ENCODE measurements at regions not wholly inside any gene's neighbourhood (a gene's known extent, or its start where the extent isn't known, plus 50 kb on each side); places are given as distances from the start of the nearest gene placed in this dataset.
"Not testable (repeated sequence)": the region's sequence is repeated elsewhere in the genome, so short reads cannot be mapped to it uniquely, and the experiment has no call there.

GRCh38 chr1:185653615-185654014 lies 80.6 kb upstream of the HMCN1 start:
- no peak for ATAC-seq
- Mint-ChIP-seq H3K27me3 (no peaks in the 10 kb centered on the region), H3K4me3 (no peak overlapping the region), H3K27ac (no peak overlapping the region), H3K4me1 (no peaks in the 10 kb centered on the region), H3K9me3 (no peaks in the 10 kb centered on the region), H3K36me3 (ENCODE audit: low read depth) (no peaks in the 10 kb centered on the region)
- no peak for DNase-seq

GRCh38 chr1:185652348-185652747 lies 81.8 kb upstream of the HMCN1 start:
- DNase-seq, result no peak
- no peak for ATAC-seq
- Mint-ChIP-seq H3K9me3 (no peaks in the 10 kb centered on the region), H3K27ac (no peak overlapping the region), H3K36me3 (ENCODE audit: low read depth) (no peaks in the 10 kb centered on the region), H3K4me1 (peaks cover 8% of the 10 kb centered on the region), H3K4me3 (no peak overlapping the region), H3K27me3 (no peaks in the 10 kb centered on the region)

- no peaks in the 10 kb centered on the region for H3K9me3 Mint-ChIP-seq
- no peaks in the 10 kb centered on the region for H3K27me3 Mint-ChIP-seq
- no peaks in the 10 kb centered on the region for H3K36me3 Mint-ChIP-seq (ENCODE audit: low read depth)
- no peak for DNase-seq
- no peak overlapping the region for H3K27ac Mint-ChIP-seq
- ATAC-seq, result no peak
- H3K4me1 Mint-ChIP-seq, result peaks cover 25% of the 10 kb centered on the region
- no peak overlapping the region for H3K4me3 Mint-ChIP-seq
These were observed 83.5 kb upstream of the HMCN1 start for GRCh38 chr1:185650602-185651230.

- Mint-ChIP-seq H3K36me3 (ENCODE audit: low read depth) (no peaks in the 10 kb centered on the region), H3K4me1 (peaks cover 40% of the 10 kb centered on the region), H3K27me3 (no peaks in the 10 kb centered on the region), H3K4me3 (no peak overlapping the region), H3K9me3 (no peaks in the 10 kb centered on the region), H3K27ac (no peak overlapping the region)
- ATAC-seq (no peak), DNase-seq (no peak)
These were observed 85.2 kb upstream of the HMCN1 start for GRCh38 chr1:185648858-185649589.

GRCh38 chr1:185647597-185648267 lies 86.5 kb upstream of the HMCN1 start:
- Mint-ChIP-seq H3K27ac (peak overlapping the region; percentile 52), H3K4me1 (peaks cover 40% of the 10 kb centered on the region)
- not testable (repeated sequence) for H3K36me3 Mint-ChIP-seq (ENCODE audit: low read depth); H3K4me3 Mint-ChIP-seq; H3K9me3 Mint-ChIP-seq; H3K27me3 Mint-ChIP-seq; DNase-seq; ATAC-seq

GRCh38 chr1:185646202-185646683 lies 87.9 kb upstream of the HMCN1 start:
- no peak for DNase-seq
- no peak overlapping the region for H3K27ac Mint-ChIP-seq
- no peaks in the 10 kb centered on the region for H3K36me3 Mint-ChIP-seq (ENCODE audit: low read depth)
- H3K27me3 Mint-ChIP-seq, result no peaks in the 10 kb centered on the region
- H3K4me1 Mint-ChIP-seq, result peaks cover 40% of the 10 kb centered on the region
- no peak overlapping the region for H3K4me3 Mint-ChIP-seq
- peak; percentile 24 for ATAC-seq
- H3K9me3 Mint-ChIP-seq, result no peaks in the 10 kb centered on the region

- no peak for DNase-seq
- Mint-ChIP-seq H3K27ac (no peak overlapping the region), H3K27me3 (no peaks in the 10 kb centered on the region), H3K36me3 (ENCODE audit: low read depth) (no peaks in the 10 kb centered on the region), H3K4me3 (no peak overlapping the region), H3K9me3 (no peaks in the 10 kb centered on the region), H3K4me1 (peaks cover 40% of the 10 kb centered on the region)
- peak; percentile 33 for ATAC-seq
These were observed 88.5 kb upstream of the HMCN1 start for GRCh38 chr1:185645686-185646085.

- no peak overlapping the region for H3K4me3 Mint-ChIP-seq
- no peak for ATAC-seq
- no peak for DNase-seq
- no peaks in the 10 kb centered on the region for H3K27me3 Mint-ChIP-seq
- H3K27ac Mint-ChIP-seq, result no peak overlapping the region
- H3K4me1 Mint-ChIP-seq, result peaks cover 40% of the 10 kb centered on the region
- no peaks in the 10 kb centered on the region for H3K9me3 Mint-ChIP-seq
- H3K36me3 Mint-ChIP-seq (ENCODE audit: low read depth), result no peaks in the 10 kb centered on the region
These were observed 89.0 kb upstream of the HMCN1 start for GRCh38 chr1:185645162-185645640.

GRCh38 chr1:185644531-185644930 lies 89.7 kb upstream of the HMCN1 start:
- no peak overlapping the region for H3K4me3 Mint-ChIP-seq
- H3K36me3 Mint-ChIP-seq (ENCODE audit: low read depth), result no peaks in the 10 kb centered on the region
- no peaks in the 10 kb centered on the region for H3K9me3 Mint-ChIP-seq
- no peak for DNase-seq
- H3K4me1 Mint-ChIP-seq, result peaks cover 40% of the 10 kb centered on the region
- no peak overlapping the region for H3K27ac Mint-ChIP-seq
- no peaks in the 10 kb centered on the region for H3K27me3 Mint-ChIP-seq
- ATAC-seq, result peak; percentile 87

GRCh38 chr1:185636848-185637247 lies 97.3 kb upstream of the HMCN1 start:
- ATAC-seq, result peak; percentile 95
- peaks cover 2% of the 10 kb centered on the region for H3K27me3 Mint-ChIP-seq
- H3K27ac Mint-ChIP-seq, result peak overlapping the region; percentile 48
- no peak overlapping the region for H3K4me3 Mint-ChIP-seq
- H3K4me1 Mint-ChIP-seq, result peaks cover 13% of the 10 kb centered on the region
- no peak for DNase-seq
- H3K36me3 Mint-ChIP-seq (ENCODE audit: low read depth), result peaks cover 12% of the 10 kb centered on the region
- H3K9me3 Mint-ChIP-seq, result peaks cover 26% of the 10 kb centered on the region

GRCh38 chr1:185634704-185635103 lies 99.5 kb upstream of the HMCN1 start:
- H3K27me3 Mint-ChIP-seq, result peaks cover 2% of the 10 kb centered on the region
- H3K27ac Mint-ChIP-seq, result no peak overlapping the region
- no peak for ATAC-seq
- peaks cover 12% of the 10 kb centered on the region for H3K36me3 Mint-ChIP-seq (ENCODE audit: low read depth)
- no peak for DNase-seq
- peaks cover 26% of the 10 kb centered on the region for H3K9me3 Mint-ChIP-seq
- peaks cover 13% of the 10 kb centered on the region for H3K4me1 Mint-ChIP-seq
- no peak overlapping the region for H3K4me3 Mint-ChIP-seq

GRCh38 chr1:185632659-185633423 lies 101.3 kb upstream of the HMCN1 start:
- H3K4me3 Mint-ChIP-seq, result no peak overlapping the region
- DNase-seq (no peak), ATAC-seq (no peak)
- H3K27ac Mint-ChIP-seq, result no peak overlapping the region
- peaks cover 18% of the 10 kb centered on the region for H3K9me3 Mint-ChIP-seq
- H3K36me3 Mint-ChIP-seq (ENCODE audit: low read depth), result peaks cover 6% of the 10 kb centered on the region
- no peaks in the 10 kb centered on the region for H3K27me3 Mint-ChIP-seq
- H3K4me1 Mint-ChIP-seq, result peaks cover 13% of the 10 kb centered on the region

- H3K9me3 Mint-ChIP-seq, result peaks cover 15% of the 10 kb centered on the region
- no peak overlapping the region for H3K27ac Mint-ChIP-seq
- H3K4me3 Mint-ChIP-seq, result no peak overlapping the region
- DNase-seq, result no peak
- ATAC-seq, result no peak
- peaks cover 6% of the 10 kb centered on the region for H3K4me1 Mint-ChIP-seq
- peaks cover 6% of the 10 kb centered on the region for H3K36me3 Mint-ChIP-seq (ENCODE audit: low read depth)
- no peaks in the 10 kb centered on the region for H3K27me3 Mint-ChIP-seq
These were observed 102.3 kb upstream of the HMCN1 start for GRCh38 chr1:185631843-185632242.

- H3K9me3 Mint-ChIP-seq, result peaks cover 4% of the 10 kb centered on the region
These were observed 106.3 kb upstream of the HMCN1 start for GRCh38 chr1:185627761-185628501.

More at GRCh38 chr1:185627761-185628501, 106.3 kb upstream of the HMCN1 start:
- Mint-ChIP-seq H3K27me3 (peaks cover 3% of the 10 kb centered on the region), H3K4me1 (peaks cover 2% of the 10 kb centered on the region), H3K27ac (no peak overlapping the region), H3K4me3 (no peak overlapping the region), H3K36me3 (ENCODE audit: low read depth) (no peaks in the 10 kb centered on the region)
- ATAC-seq (no peak), DNase-seq (no peak)

Data from activated naive CD8-positive, alpha-beta T cell treated with anti-CD3 and anti-CD28 coated beads, Interleukin-2, amount 50 U/mL, for 24 hours (primary cell).